Astrocyte of the cerebellum (primary cell): ENCODE measurements at regions not wholly inside any gene's neighbourhood (a gene's known extent, or its start where the extent isn't known, plus 50 kb on each side); places are given as distances from the start of the nearest gene placed in this dataset.

Experiments
- DNase-seq: peaks from one replicate; pipeline ENCODE4 v3.0.0-alpha.2; 2011; ENCODE audit warnings: low read depth
- H3K4me3 ChIP-seq: 2 replicates; pipeline ENCODE4 v1.5.1; 2011; ENCODE audit warnings: mild to moderate bottlenecking, low read depth, low read length, moderate library complexity
- CTCF ChIP-seq: IDR thresholded peaks from 2 replicates; pipeline ENCODE4 v1.5.1; 2012; ENCODE audit warnings: low read length, low read depth, moderate library complexity, mild to moderate bottlenecking; ENCODE audit errors: missing control alignments
- in situ Hi-C: cut with HindIII; loops from 2 replicates; pipeline ENCODE4 v1.10.0; 2017; ENCODE audit warnings: low sequenced_read_pairs

GRCh38 chr9:90511711-90512110 lies 130.9 kb downstream of the DIRAS2 start:
- no peak for TF ChIP-seq CTCF
- DNase-seq, result no peak
- no peak overlapping the region for H3K4me3 ChIP-seq
- in situ Hi-C loops, result no loop called here

GRCh38 chr9:90514877-90515276 lies 127.7 kb downstream of the DIRAS2 start:
- in situ Hi-C loops, result no loop called here
- no peak for TF ChIP-seq CTCF
- H3K4me3 ChIP-seq, result no peak overlapping the region
- DNase-seq, result no peak

- no peak overlapping the region for H3K4me3 ChIP-seq
- DNase-seq, result no peak
- TF ChIP-seq CTCF, result no peak
- in situ Hi-C loops, result no loop called here
Measured at GRCh38 chr9:90515510-90515909, 127.1 kb downstream of the DIRAS2 start.

GRCh38 chr9:90517103-90517502 lies 125.5 kb downstream of the DIRAS2 start:
- in situ Hi-C loops, result no loop called here
- no peak overlapping the region for H3K4me3 ChIP-seq
- no peak for TF ChIP-seq CTCF
- no peak for DNase-seq

- in situ Hi-C loops, result no loop called here
- no peak overlapping the region for H3K4me3 ChIP-seq
- no peak for TF ChIP-seq CTCF
- no peak for DNase-seq
Measured at GRCh38 chr9:90521811-90522570, 120.6 kb downstream of the DIRAS2 start.

- in situ Hi-C loops, result no loop called here
- H3K4me3 ChIP-seq, result no peak overlapping the region
- no peak for TF ChIP-seq CTCF
- DNase-seq, result no peak
Measured at GRCh38 chr9:90523958-90524357, 118.7 kb downstream of the DIRAS2 start.
